ENCODE measurements at regions not wholly inside any gene's neighbourhood (a gene's known extent, or its start where the extent isn't known, plus 50 kb on each side); places are given as distances from the start of the nearest gene placed in this dataset.

DNA sequence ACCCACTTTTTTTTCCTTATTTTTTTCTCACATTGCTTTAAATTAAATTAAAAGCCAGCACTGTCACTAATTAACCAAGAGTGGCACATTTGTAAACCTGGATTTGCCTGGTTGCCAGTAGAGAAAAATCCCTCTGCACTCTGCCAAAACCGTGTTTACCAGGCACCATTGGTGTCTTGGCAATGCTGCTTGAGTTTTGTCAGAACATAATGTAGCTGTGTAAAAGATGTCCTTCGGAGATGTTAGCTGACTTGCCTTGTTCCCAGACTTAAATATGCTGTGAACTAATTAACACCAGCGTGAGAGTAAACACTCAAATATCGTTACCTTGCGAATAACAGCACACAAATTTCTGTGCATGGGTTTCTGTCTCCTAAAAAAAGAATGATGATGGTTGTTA is 694.9 kb upstream of the ID4 start:
- TF ChIP-seq USF2 (IDR thresholded peaks at IDR 0.05; ENCODE audit: borderline replicate concordance, low read depth, low read length) (no peak), CTCF (IDR thresholded peaks at IDR 0.05) (no peak), RCOR1 (IDR thresholded peaks at IDR 0.05; ENCODE audit: low read length) (no peak)
- TF ChIP-seq, protein P1, sequence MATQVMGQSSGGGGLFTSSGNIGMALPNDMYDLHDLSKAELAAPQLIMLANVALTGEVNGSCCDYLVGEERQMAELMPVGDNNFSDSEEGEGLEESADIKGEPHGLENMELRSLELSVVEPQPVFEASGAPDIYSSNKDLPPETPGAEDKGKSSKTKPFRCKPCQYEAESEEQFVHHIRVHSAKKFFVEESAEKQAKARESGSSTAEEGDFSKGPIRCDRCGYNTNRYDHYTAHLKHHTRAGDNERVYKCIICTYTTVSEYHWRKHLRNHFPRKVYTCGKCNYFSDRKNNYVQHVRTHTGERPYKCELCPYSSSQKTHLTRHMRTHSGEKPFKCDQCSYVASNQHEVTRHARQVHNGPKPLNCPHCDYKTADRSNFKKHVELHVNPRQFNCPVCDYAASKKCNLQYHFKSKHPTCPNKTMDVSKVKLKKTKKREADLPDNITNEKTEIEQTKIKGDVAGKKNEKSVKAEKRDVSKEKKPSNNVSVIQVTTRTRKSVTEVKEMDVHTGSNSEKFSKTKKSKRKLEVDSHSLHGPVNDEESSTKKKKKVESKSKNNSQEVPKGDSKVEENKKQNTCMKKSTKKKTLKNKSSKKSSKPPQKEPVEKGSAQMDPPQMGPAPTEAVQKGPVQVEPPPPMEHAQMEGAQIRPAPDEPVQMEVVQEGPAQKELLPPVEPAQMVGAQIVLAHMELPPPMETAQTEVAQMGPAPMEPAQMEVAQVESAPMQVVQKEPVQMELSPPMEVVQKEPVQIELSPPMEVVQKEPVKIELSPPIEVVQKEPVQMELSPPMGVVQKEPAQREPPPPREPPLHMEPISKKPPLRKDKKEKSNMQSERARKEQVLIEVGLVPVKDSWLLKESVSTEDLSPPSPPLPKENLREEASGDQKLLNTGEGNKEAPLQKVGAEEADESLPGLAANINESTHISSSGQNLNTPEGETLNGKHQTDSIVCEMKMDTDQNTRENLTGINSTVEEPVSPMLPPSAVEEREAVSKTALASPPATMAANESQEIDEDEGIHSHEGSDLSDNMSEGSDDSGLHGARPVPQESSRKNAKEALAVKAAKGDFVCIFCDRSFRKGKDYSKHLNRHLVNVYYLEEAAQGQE (IDR thresholded peaks at IDR 0.05; ENCODE audit: low read depth, low read length): no peak
